CD4-positive, alpha-beta T cell treated with Interleukin-2 at 100 ng/mL for 4 hours (primary cell): ENCODE measurements at regions not wholly inside any gene's neighbourhood (a gene's known extent, or its start where the extent isn't known, plus 50 kb on each side); places are given as distances from the start of the nearest gene placed in this dataset.
"Not testable (repeated sequence)": the region's sequence is repeated elsewhere in the genome, so short reads cannot be mapped to it uniquely, and the experiment has no call there.

Source experiments
- DNase-seq: peaks from one replicate; pipeline ENCODE4 v3.0.0-alpha.2; 2020; ENCODE audit warnings: low spot score

- DNase-seq, result no peak
Measured at GRCh38 chrX:123086768-123087167, 97.3 kb upstream of the GRIA3 start.

- DNase-seq, result no peak
Measured at GRCh38 chrX:123087326-123087725, 96.8 kb upstream of the GRIA3 start.

GRCh38 chrX:123088331-123088730 lies 95.7 kb upstream of the GRIA3 start:
- DNase-seq, result no peak

- no peak for DNase-seq
Measured at GRCh38 chrX:123088930-123089329, 95.1 kb upstream of the GRIA3 start.

GRCh38 chrX:123093792-123094191 lies 90.3 kb upstream of the GRIA3 start:
- DNase-seq, result no peak

- DNase-seq, result no peak
Measured at GRCh38 chrX:123108513-123109427, 75.3 kb upstream of the GRIA3 start.

- no peak for DNase-seq
Measured at GRCh38 chrX:123121241-123121640, 62.8 kb upstream of the GRIA3 start.

GRCh38 chrX:123129805-123130204 lies 54.3 kb upstream of the GRIA3 start:
- DNase-seq, result not testable (repeated sequence)
